Thyroid gland (tissue), 4 donors: ENCODE measurements at regions not wholly inside any gene's neighbourhood (a gene's known extent, or its start where the extent isn't known, plus 50 kb on each side); places are given as distances from the start of the nearest gene placed in this dataset.

Experiments used
- DNase-seq, 2 donors: peaks; one replicate each; pipeline ENCODE4 v3.0.0-alpha.2; 2019
- H3K27ac ChIP-seq, 3 donors: fragments of 200-600 bp; sonication (generic); 1 replicate in 2 of 3; 2 replicates in 1 of 3; pipeline ENCODE4 v1.5.1; 2016 to 2019; ENCODE audit warnings: mild to moderate bottlenecking in 1 of 3, moderate library complexity in 1 of 3
- H3K27me3 ChIP-seq: fragments of 200-600 bp; sonication (generic); one replicate; pipeline ENCODE4 v1.5.1; 2019
- H3K36me3 ChIP-seq, 2 donors: fragments of 200-600 bp; sonication (generic); one replicate each; pipeline ENCODE4 v1.5.1; 2016 to 2019
- H3K4me1 ChIP-seq, 2 donors: fragments of 200-600 bp; sonication (generic); one replicate each; pipeline ENCODE4 v1.5.1; 2017 to 2019
- H3K4me3 ChIP-seq, 3 donors: fragments of 200-600 bp; sonication (generic); replicated peaks in 1 of 3; 1 replicate in 2 of 3; 2 replicates in 1 of 3; pipeline ENCODE4 v1.5.1; 2016; ENCODE audit warnings: mild to moderate bottlenecking in 1 of 3
- H3K9me3 ChIP-seq: fragments of 200-600 bp; sonication (generic); one replicate; pipeline ENCODE4 v1.5.1; 2017
- POLR2A ChIP-seq, 2 donors: fragments of 450-650 bp; IDR thresholded peaks; one replicate each; pipeline ENCODE4 v1.6.1; 2017; ENCODE audit warnings: antibody characterized with exemption in 2 of 2, mild to moderate bottlenecking in 2 of 2, moderate library complexity in 1 of 2
- WGBS, 2 donors: methylation state at CpG; one replicate each; pipeline ENCODE4 v1.1.5; 2017; 5-methylcytosine and 5-hydroxymethylcytosine counted together
- intact Hi-C: fragments of 100-400 bp; cut with DNase I; formaldehyde crosslinking; loops from one replicate; pipeline ENCODE4 v1.15.1; 2023
- TF ChIP-seq, protein P1 (sequence below), 6 experiments: fragments of 200-600 bp in 3 of 6; fragments of 450-650 bp in 3 of 6; sonication (generic) in 3 of 6; IDR thresholded peaks; one replicate each; pipeline ENCODE4 v1.5.1; 2016 to 2019; ENCODE audit warnings: antibody characterized with exemption in 6 of 6, mild to moderate bottlenecking in 2 of 6, inconsistent platforms in 1 of 6, moderate library complexity in 1 of 6

DNA sequence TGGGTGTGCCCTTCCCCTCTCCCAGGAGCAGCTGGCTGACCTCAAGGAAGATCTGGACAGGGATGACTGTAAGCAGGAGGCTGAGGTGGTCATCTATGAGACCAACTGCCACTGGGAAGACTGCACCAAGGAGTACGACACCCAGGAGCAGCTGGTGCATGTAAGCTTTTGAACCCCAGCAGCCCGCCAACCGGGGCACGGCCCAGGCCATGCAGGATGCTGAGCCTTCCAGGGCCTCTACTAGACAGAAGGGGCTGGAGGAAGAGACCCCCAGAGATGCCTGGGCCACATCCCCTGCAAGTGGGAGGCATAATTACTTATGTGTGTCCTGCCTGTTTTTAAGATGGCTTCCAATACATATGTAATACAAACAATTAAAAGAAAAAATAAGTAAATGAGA, 239.3 kb downstream of the GLI2 start:
- no peak overlapping the region for H3K4me3 ChIP-seq
- intact Hi-C loops: no loop called here
- H3K4me1 ChIP-seq: no peaks in the 10 kb centered on the region
- no peak overlapping the region for H3K27ac ChIP-seq
- no peak for TF ChIP-seq POLR2A (IDR thresholded peaks at IDR 0.05)
- TF ChIP-seq, protein P1, sequence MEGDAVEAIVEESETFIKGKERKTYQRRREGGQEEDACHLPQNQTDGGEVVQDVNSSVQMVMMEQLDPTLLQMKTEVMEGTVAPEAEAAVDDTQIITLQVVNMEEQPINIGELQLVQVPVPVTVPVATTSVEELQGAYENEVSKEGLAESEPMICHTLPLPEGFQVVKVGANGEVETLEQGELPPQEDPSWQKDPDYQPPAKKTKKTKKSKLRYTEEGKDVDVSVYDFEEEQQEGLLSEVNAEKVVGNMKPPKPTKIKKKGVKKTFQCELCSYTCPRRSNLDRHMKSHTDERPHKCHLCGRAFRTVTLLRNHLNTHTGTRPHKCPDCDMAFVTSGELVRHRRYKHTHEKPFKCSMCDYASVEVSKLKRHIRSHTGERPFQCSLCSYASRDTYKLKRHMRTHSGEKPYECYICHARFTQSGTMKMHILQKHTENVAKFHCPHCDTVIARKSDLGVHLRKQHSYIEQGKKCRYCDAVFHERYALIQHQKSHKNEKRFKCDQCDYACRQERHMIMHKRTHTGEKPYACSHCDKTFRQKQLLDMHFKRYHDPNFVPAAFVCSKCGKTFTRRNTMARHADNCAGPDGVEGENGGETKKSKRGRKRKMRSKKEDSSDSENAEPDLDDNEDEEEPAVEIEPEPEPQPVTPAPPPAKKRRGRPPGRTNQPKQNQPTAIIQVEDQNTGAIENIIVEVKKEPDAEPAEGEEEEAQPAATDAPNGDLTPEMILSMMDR (IDR thresholded peaks at IDR 0.05): no peak
- DNase-seq: no peak
- no peaks in the 10 kb centered on the region for H3K9me3 ChIP-seq
- H3K36me3 ChIP-seq: no peaks in the 10 kb centered on the region
- WGBS, 2 donors: 95 to 98% methylated on average over 4 of the region's 4 CpGs
- H3K27me3 ChIP-seq: no peaks in the 10 kb centered on the region

DNA sequence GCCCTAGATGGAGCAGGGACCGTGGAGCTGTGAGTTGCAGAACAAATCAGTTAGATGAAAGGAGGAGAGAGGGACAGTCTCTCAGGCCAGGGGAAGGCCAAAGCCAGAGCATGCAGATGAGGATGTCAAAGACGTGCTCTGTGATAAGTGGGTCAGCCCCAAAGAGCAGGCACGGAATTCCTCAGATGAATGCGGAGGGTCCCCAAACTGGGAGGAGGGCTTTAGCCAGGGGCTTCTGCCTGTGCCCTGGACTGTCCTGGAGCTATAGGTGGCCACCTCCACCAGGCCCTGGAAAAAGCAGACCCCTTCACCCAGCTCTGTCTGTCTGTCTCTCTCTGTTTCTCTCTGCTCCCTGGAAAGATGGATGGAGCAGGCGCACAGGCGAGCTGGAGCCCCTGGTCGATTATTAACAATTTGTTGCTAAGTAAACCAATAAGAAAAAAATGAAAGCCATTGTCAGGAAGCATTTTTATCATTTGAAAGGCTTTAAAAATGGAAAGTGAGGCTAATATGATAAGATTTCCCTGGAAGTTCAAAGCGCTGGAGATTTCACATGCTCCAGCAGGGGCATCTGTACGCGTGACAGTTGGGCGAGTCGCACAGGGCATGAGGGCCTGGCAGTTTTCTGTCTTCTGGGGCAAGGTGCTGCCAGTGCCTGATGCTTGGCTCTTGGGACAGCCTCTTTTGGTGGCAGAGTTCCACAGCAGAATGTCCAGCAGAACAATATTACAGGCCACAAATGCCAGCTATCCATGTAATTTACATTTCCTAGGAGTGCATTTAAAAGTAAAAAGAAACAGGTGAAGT, 241.0 kb downstream of the GLI2 start:
- no peak for DNase-seq
- Histone ChIP-seq H3K4me1 (no peaks in the 10 kb centered on the region), H3K27me3 (no peaks in the 10 kb centered on the region), H3K27ac (no peak overlapping the region), H3K36me3 (no peaks in the 10 kb centered on the region), H3K9me3 (no peaks in the 10 kb centered on the region), H3K4me3 (no peak overlapping the region)
- intact Hi-C loops: no loop called here
- no peak for TF ChIP-seq POLR2A (IDR thresholded peaks at IDR 0.05)
- TF ChIP-seq, protein P1 (IDR thresholded peaks at IDR 0.05): no peak
- WGBS, 2 donors: 93 to 96% methylated on average over 12 of the region's 12 CpGs

DNA sequence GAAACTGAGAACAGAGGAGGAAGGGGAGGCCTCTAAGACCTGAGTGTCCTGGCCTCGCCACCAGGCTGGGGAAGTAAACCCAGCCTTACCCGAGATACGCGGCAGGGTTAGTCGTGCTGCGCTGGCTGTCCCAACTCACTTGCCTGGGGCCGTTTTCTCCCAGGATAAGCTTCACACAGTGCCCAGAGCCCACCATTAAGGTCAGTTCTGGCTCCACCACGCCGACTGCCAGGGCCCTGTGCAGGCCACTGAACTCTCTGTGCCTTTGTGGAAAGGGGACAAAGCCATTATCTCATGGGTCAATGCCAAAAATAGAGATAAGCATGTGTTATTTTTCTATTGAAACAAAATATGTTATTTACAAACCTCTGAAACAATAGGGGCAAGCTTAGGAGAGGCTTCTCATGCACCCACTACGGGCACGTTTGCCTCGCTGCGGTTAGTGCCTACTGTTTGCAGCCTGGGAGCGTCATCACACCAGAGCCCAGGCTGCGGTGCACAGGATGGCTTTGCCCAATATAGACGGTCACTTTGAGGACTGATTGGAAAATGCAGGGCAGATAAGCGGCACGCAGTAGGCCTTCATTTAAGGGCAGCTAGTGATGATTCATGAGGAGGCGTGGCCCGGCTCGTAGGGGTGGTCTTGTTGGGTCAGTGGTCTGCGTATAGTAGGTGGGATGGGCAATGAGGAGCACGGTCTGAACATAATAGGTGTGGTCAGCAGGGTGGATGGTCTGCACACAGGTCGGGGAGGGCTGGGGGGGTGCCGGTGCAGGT, 242.1 kb downstream of the GLI2 start:
- no peaks in the 10 kb centered on the region for H3K4me1 ChIP-seq
- no peaks in the 10 kb centered on the region for H3K27me3 ChIP-seq
- DNase-seq: no peak
- H3K9me3 ChIP-seq: no peaks in the 10 kb centered on the region
- no peak overlapping the region for H3K27ac ChIP-seq
- H3K36me3 ChIP-seq: no peaks in the 10 kb centered on the region
- no peak for TF ChIP-seq POLR2A (IDR thresholded peaks at IDR 0.05)
- TF ChIP-seq, protein P1 (IDR thresholded peaks at IDR 0.05): no peak
- WGBS, 2 donors: 93 to 94% methylated on average over 25 of the region's 25 CpGs
- intact Hi-C loops: no loop called here
- H3K4me3 ChIP-seq: no peak overlapping the region

DNA sequence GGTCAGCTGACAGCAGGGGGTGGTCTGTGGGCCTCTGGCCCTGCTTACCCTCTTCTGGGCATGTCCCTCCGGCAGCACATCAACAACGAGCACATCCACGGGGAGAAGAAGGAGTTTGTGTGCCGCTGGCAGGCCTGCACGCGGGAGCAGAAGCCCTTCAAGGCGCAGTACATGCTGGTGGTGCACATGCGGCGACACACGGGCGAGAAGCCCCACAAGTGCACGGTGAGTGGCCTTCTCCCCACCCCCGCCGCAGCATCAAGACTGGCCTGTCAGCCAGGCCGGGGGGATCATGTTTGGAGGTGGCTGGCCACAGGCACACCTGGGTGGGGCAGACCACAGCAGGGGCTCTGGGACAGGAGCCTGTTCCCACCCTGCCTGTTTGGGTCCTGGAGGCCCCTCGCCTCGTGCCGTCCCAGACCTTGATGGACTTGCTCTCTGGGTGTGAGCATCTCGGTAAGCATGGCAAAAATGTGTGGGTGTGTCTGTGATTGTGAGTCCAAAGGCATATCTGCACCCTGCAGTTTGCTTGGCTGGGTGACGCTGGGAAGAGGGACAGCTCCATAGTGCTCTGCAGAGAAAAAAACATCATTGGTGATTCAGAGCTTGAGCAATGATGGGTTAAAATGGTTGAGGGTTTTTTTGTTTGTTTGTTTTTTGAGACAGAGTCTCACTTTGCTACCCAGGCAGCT, 242.8 kb downstream of the GLI2 start:
- TF ChIP-seq POLR2A (IDR thresholded peaks at IDR 0.05): no peak
- TF ChIP-seq, protein P1 (IDR thresholded peaks at IDR 0.05): no peak
- H3K36me3 ChIP-seq: no peaks in the 10 kb centered on the region
- H3K27me3 ChIP-seq: no peaks in the 10 kb centered on the region
- no peak for DNase-seq
- 85% methylated on average over 13 to 19 of the region's 20 CpGs for WGBS, 2 donors
- intact Hi-C loops: no loop called here
- H3K27ac ChIP-seq: no peak overlapping the region
- no peaks in the 10 kb centered on the region for H3K4me1 ChIP-seq
- no peaks in the 10 kb centered on the region for H3K9me3 ChIP-seq
- H3K4me3 ChIP-seq: no peak overlapping the region
